ENCODE measurements at regions not wholly inside any gene's neighbourhood (a gene's known extent, or its start where the extent isn't known, plus 50 kb on each side); places are given as distances from the start of the nearest gene placed in this dataset.
"Not testable (repeated sequence)": the region's sequence is repeated elsewhere in the genome, so short reads cannot be mapped to it uniquely, and the experiment has no call there.

- peak; percentile 74 for DNase-seq (ENCODE audit: low spot score)
Observed at GRCh38 chr21:35573472-35574374, 486.6 kb downstream of the SETD4 start.

- no peak for DNase-seq (ENCODE audit: low spot score)
Observed at GRCh38 chr21:35571910-35572309, 488.4 kb downstream of the SETD4 start.

- DNase-seq (ENCODE audit: low spot score) = no peak
Observed at GRCh38 chr21:35568643-35569042, 491.7 kb downstream of the SETD4 start.

GRCh38 chr21:35566874-35567273 is 493.5 kb downstream of the SETD4 start:
- DNase-seq (ENCODE audit: low spot score) = no peak

- DNase-seq (ENCODE audit: low spot score) = peak; percentile 92
Observed at GRCh38 chr21:35565204-35565611, 495.1 kb downstream of the SETD4 start.

GRCh38 chr21:35563885-35564451 is 496.4 kb downstream of the SETD4 start:
- peak; percentile 90 for DNase-seq (ENCODE audit: low spot score)

- no peak for DNase-seq (ENCODE audit: low spot score)
Observed at GRCh38 chr21:35562876-35563275, 497.4 kb downstream of the SETD4 start.

- DNase-seq (ENCODE audit: low spot score) = no peak
Observed at GRCh38 chr21:35561116-35561515, 499.2 kb downstream of the SETD4 start.

- peak; percentile 28 for DNase-seq (ENCODE audit: low spot score)
Observed at GRCh38 chr21:35559829-35560225, 500.5 kb downstream of the SETD4 start.

GRCh38 chr21:35559128-35559828 is 501.0 kb downstream of the SETD4 start:
- peak; percentile 51 for DNase-seq (ENCODE audit: low spot score)

- no peak for DNase-seq (ENCODE audit: low spot score)
Observed at GRCh38 chr21:35556536-35556935, 503.8 kb downstream of the SETD4 start.

GRCh38 chr21:35552483-35552882 is 503.4 kb upstream of the RUNX1 start:
- DNase-seq (ENCODE audit: low spot score) = not testable (repeated sequence)

- no peak for DNase-seq (ENCODE audit: low spot score)
Observed at GRCh38 chr21:35548904-35549615, 500.0 kb upstream of the RUNX1 start.

GRCh38 chr21:35547946-35548774 is 499.1 kb upstream of the RUNX1 start:
- DNase-seq (ENCODE audit: low spot score) = no peak

GRCh38 chr21:35543746-35544145 is 494.6 kb upstream of the RUNX1 start:
- DNase-seq (ENCODE audit: low spot score) = no peak

- DNase-seq (ENCODE audit: low spot score) = no peak
Observed at GRCh38 chr21:35540950-35541638, 492.0 kb upstream of the RUNX1 start.

GRCh38 chr21:35538386-35538785 is 489.3 kb upstream of the RUNX1 start:
- no peak for DNase-seq (ENCODE audit: low spot score)

- no peak for DNase-seq (ENCODE audit: low spot score)
Observed at GRCh38 chr21:35537604-35538003, 488.5 kb upstream of the RUNX1 start.

- no peak for DNase-seq (ENCODE audit: low spot score)
Observed at GRCh38 chr21:35533893-35534292, 484.8 kb upstream of the RUNX1 start.

- DNase-seq (ENCODE audit: low spot score) = peak; percentile 12
Observed at GRCh38 chr21:35530766-35531165, 481.7 kb upstream of the RUNX1 start.
